ENCODE measurements at regions not wholly inside any gene's neighbourhood (a gene's known extent, or its start where the extent isn't known, plus 50 kb on each side); places are given as distances from the start of the nearest gene placed in this dataset.

DNA sequence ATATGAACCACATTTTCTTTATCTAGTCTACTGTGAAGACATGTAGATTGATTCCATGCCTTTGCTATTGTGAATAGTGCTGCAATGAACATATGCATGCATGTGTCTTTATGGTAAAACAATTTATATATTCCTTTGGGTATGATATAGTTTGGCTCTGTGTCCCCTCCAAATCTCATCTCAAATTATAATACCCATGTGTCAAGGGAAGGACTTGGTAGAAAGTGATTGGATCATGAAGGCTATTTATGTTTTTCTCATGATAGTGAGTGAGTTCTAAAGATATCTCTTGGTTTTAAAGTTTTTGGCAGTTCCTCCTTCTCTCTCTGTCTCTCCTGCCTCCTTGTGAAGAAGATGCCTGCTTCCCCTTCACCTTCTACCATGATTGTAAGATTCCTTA, 248.7 kb downstream of the GPR37 start:
- Histone ChIP-seq H3K4me1 (ENCODE audit: insufficient read depth) (no peaks in the 10 kb centered on the region), H3K4me3 (no peak overlapping the region), H3K4me2 (no peak overlapping the region), H2AFZ (peak overlapping the region; percentile 18; the same call in 1 of the 2 replicates), H3K79me2 (replicated peaks; ENCODE audit: insufficient read depth) (no peaks in the 10 kb centered on the region), H3K36me3 (ENCODE audit: insufficient read depth) (no peaks in the 10 kb centered on the region), H3K27me3 (ENCODE audit: insufficient read depth) (no peaks in the 10 kb centered on the region), H3K27ac (ENCODE audit: low read depth) (no peak overlapping the region), H3K9me2 (ENCODE audit: insufficient read depth) (no peaks in the 10 kb centered on the region; the same call in 1 of the 2 replicates), H4K20me1 (replicated peaks; ENCODE audit: insufficient read depth) (no peaks in the 10 kb centered on the region), H3F3A (replicated peaks; ENCODE audit: low read depth) (no peaks in the 10 kb centered on the region)
- no peak for DNase-seq (ENCODE audit: low spot score)
- no peak overlapping the region for H3K4me3 Mint-ChIP-seq
- no peaks in the 10 kb centered on the region for H3K9me3 Mint-ChIP-seq
- no peaks in the 10 kb centered on the region for H3K36me3 Mint-ChIP-seq (ENCODE audit: low read depth)
- peaks cover 2% of the 10 kb centered on the region for H3K27me3 Mint-ChIP-seq (ENCODE audit: insufficient read depth, low read depth, poor library complexity)
- no peak for TF ChIP-seq STAT1 (IDR thresholded peaks at IDR 0.05; ENCODE audit: unreplicated experiment)
- TF ChIP-seq CREB1 (CRISPR knock-in tag; IDR thresholded peaks at IDR 0.05; ENCODE audit: low read depth), result no peak
- TF ChIP-seq EZH2 (IDR thresholded peaks at IDR 0.05; ENCODE audit: low read depth, unreplicated experiment), result no peak
- no peak for TF ChIP-seq EZH2phosphoT487 (IDR thresholded peaks at IDR 0.05; ENCODE audit: unreplicated experiment)
- no peak for TF ChIP-seq ZNF114 (CRISPR knock-in tag; IDR thresholded peaks at IDR 0.05)
- TF ChIP-seq ZNF331 (CRISPR knock-in tag; IDR thresholded peaks at IDR 0.05; ENCODE audit: low read depth), result no peak
- TF ChIP-seq NANOG (IDR thresholded peaks at IDR 0.05; ENCODE audit: borderline replicate concordance), result no peak
- no peak for TF ChIP-seq POLR2AphosphoS5 (IDR thresholded peaks at IDR 0.05; ENCODE audit: low read depth)
- no peak for TF ChIP-seq JUNB (IDR thresholded peaks at IDR 0.05; ENCODE audit: unreplicated experiment)
- TF ChIP-seq, protein P1, sequence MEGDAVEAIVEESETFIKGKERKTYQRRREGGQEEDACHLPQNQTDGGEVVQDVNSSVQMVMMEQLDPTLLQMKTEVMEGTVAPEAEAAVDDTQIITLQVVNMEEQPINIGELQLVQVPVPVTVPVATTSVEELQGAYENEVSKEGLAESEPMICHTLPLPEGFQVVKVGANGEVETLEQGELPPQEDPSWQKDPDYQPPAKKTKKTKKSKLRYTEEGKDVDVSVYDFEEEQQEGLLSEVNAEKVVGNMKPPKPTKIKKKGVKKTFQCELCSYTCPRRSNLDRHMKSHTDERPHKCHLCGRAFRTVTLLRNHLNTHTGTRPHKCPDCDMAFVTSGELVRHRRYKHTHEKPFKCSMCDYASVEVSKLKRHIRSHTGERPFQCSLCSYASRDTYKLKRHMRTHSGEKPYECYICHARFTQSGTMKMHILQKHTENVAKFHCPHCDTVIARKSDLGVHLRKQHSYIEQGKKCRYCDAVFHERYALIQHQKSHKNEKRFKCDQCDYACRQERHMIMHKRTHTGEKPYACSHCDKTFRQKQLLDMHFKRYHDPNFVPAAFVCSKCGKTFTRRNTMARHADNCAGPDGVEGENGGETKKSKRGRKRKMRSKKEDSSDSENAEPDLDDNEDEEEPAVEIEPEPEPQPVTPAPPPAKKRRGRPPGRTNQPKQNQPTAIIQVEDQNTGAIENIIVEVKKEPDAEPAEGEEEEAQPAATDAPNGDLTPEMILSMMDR (conservative IDR thresholded peaks at IDR 0.05; ENCODE audit: low read depth in 2 of 2), result no peak
- TF ChIP-seq, protein P2, sequence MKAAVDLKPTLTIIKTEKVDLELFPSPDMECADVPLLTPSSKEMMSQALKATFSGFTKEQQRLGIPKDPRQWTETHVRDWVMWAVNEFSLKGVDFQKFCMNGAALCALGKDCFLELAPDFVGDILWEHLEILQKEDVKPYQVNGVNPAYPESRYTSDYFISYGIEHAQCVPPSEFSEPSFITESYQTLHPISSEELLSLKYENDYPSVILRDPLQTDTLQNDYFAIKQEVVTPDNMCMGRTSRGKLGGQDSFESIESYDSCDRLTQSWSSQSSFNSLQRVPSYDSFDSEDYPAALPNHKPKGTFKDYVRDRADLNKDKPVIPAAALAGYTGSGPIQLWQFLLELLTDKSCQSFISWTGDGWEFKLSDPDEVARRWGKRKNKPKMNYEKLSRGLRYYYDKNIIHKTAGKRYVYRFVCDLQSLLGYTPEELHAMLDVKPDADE (IDR thresholded peaks at IDR 0.05), result no peak
- TF ChIP-seq, protein P3, sequence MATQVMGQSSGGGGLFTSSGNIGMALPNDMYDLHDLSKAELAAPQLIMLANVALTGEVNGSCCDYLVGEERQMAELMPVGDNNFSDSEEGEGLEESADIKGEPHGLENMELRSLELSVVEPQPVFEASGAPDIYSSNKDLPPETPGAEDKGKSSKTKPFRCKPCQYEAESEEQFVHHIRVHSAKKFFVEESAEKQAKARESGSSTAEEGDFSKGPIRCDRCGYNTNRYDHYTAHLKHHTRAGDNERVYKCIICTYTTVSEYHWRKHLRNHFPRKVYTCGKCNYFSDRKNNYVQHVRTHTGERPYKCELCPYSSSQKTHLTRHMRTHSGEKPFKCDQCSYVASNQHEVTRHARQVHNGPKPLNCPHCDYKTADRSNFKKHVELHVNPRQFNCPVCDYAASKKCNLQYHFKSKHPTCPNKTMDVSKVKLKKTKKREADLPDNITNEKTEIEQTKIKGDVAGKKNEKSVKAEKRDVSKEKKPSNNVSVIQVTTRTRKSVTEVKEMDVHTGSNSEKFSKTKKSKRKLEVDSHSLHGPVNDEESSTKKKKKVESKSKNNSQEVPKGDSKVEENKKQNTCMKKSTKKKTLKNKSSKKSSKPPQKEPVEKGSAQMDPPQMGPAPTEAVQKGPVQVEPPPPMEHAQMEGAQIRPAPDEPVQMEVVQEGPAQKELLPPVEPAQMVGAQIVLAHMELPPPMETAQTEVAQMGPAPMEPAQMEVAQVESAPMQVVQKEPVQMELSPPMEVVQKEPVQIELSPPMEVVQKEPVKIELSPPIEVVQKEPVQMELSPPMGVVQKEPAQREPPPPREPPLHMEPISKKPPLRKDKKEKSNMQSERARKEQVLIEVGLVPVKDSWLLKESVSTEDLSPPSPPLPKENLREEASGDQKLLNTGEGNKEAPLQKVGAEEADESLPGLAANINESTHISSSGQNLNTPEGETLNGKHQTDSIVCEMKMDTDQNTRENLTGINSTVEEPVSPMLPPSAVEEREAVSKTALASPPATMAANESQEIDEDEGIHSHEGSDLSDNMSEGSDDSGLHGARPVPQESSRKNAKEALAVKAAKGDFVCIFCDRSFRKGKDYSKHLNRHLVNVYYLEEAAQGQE (IDR thresholded peaks at IDR 0.05; ENCODE audit: unreplicated experiment), result no peak
- TF ChIP-seq, protein P4, sequence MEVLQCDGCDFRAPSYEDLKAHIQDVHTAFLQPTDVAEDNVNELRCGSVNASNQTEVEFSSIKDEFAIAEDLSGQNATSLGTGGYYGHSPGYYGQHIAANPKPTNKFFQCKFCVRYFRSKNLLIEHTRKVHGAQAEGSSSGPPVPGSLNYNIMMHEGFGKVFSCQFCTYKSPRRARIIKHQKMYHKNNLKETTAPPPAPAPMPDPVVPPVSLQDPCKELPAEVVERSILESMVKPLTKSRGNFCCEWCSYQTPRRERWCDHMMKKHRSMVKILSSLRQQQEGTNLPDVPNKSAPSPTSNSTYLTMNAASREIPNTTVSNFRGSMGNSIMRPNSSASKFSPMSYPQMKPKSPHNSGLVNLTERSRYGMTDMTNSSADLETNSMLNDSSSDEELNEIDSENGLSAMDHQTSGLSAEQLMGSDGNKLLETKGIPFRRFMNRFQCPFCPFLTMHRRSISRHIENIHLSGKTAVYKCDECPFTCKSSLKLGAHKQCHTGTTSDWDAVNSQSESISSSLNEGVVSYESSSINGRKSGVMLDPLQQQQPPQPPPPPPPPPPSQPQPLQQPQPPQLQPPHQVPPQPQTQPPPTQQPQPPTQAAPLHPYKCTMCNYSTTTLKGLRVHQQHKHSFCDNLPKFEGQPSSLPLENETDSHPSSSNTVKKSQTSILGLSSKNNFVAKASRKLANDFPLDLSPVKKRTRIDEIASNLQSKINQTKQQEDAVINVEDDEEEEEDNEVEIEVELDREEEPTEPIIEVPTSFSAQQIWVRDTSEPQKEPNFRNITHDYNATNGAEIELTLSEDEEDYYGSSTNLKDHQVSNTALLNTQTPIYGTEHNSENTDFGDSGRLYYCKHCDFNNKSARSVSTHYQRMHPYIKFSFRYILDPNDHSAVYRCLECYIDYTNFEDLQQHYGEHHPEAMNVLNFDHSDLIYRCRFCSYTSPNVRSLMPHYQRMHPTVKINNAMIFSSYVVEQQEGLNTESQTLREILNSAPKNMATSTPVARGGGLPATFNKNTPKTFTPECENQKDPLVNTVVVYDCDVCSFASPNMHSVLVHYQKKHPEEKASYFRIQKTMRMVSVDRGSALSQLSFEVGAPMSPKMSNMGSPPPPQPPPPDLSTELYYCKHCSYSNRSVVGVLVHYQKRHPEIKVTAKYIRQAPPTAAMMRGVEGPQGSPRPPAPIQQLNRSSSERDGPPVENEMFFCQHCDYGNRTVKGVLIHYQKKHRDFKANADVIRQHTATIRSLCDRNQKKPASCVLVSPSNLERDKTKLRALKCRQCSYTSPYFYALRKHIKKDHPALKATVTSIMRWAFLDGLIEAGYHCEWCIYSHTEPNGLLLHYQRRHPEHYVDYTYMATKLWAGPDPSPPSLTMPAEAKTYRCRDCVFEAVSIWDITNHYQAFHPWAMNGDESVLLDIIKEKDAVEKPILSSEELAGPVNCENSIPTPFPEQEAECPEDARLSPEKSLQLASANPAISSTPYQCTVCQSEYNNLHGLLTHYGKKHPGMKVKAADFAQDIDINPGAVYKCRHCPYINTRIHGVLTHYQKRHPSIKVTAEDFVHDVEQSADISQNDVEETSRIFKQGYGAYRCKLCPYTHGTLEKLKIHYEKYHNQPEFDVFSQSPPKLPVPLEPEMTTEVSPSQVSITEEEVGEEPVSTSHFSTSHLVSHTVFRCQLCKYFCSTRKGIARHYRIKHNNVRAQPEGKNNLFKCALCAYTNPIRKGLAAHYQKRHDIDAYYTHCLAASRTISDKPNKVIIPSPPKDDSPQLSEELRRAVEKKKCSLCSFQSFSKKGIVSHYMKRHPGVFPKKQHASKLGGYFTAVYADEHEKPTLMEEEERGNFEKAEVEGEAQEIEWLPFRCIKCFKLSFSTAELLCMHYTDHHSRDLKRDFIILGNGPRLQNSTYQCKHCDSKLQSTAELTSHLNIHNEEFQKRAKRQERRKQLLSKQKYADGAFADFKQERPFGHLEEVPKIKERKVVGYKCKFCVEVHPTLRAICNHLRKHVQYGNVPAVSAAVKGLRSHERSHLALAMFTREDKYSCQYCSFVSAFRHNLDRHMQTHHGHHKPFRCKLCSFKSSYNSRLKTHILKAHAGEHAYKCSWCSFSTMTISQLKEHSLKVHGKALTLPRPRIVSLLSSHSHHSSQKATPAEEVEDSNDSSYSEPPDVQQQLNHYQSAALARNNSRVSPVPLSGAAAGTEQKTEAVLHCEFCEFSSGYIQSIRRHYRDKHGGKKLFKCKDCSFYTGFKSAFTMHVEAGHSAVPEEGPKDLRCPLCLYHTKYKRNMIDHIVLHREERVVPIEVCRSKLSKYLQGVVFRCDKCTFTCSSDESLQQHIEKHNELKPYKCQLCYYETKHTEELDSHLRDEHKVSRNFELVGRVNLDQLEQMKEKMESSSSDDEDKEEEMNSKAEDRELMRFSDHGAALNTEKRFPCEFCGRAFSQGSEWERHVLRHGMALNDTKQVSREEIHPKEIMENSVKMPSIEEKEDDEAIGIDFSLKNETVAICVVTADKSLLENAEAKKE (CRISPR knock-in tag; IDR thresholded peaks at IDR 0.05), result no peak
- no peak overlapping the region for H3K27ac Mint-ChIP-seq
- no peaks in the 10 kb centered on the region for H3K4me1 Mint-ChIP-seq
- ATAC-seq, result no peak

Measured in GM23338 (cell line).